ENCODE measurements at regions not wholly inside any gene's neighbourhood (a gene's known extent, or its start where the extent isn't known, plus 50 kb on each side); places are given as distances from the start of the nearest gene placed in this dataset.

- H3K27ac ChIP-seq (ENCODE audit: low read length), result no peak overlapping the region
- TF ChIP-seq EZH2 (IDR thresholded peaks at IDR 0.05; ENCODE audit: borderline replicate concordance, low read depth, low read length, severe bottlenecking) (no peak), CTCF (IDR thresholded peaks at IDR 0.05; ENCODE audit: borderline replicate concordance, extremely low read depth, low read length, poor library complexity, severe bottlenecking) (no peak)
- H3K4me1 ChIP-seq (ENCODE audit: insufficient read depth, low read length), result no peaks in the 10 kb centered on the region
- no peaks in the 10 kb centered on the region for H4K20me1 ChIP-seq (ENCODE audit: insufficient read depth, low read length)
- H3K4me3 ChIP-seq (ENCODE audit: low read depth in 1 of 2, low read length in 2 of 2), result no peak overlapping the region
- H3K36me3 ChIP-seq (ENCODE audit: insufficient read depth, low read length), result no peaks in the 10 kb centered on the region
- H3K79me2 ChIP-seq (ENCODE audit: insufficient read depth, low read length), result no peaks in the 10 kb centered on the region
- H3K9ac ChIP-seq (ENCODE audit: low read depth, low read length), result no peak overlapping the region
- H3K27me3 ChIP-seq (ENCODE audit: insufficient read depth, low read length, poor library complexity), result no peaks in the 10 kb centered on the region
- DNase-seq (no peak), ATAC-seq (ENCODE audit: insufficient read depth, low read depth) (no peak)
- H2AFZ ChIP-seq (ENCODE audit: low read depth, low read length), result no peak overlapping the region
- H3K4me2 ChIP-seq (ENCODE audit: insufficient read depth, low read length), result no peak overlapping the region
- no peaks in the 10 kb centered on the region for H3K9me3 ChIP-seq (ENCODE audit: insufficient read depth, low read length, severe bottlenecking)
Observed at GRCh38 chr2:82996217-82996616, 1462.9 kb downstream of the SUCLG1 start.

DNA sequence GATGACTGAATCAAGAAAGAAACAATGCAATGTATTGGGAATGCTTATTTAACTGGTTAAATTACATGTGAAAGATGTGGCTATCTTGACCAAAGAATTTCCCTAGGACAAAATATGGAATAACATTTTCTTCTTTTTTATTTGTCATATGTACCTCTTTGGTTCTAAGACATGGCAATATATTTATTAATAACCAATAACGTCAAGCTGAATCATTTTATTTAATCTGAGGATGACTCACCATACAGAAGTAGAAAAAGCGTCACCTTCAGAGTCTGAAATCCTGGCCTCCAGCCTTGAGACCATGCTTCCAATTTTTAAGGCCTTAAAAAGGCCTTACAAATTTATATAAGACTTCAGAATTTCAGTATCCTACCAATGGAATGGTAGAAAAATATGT lies 1464.9 kb downstream of the SUCLG1 start:
- H3K4me3 ChIP-seq (ENCODE audit: low read depth in 1 of 2, low read length in 2 of 2), result no peak overlapping the region
- DNase-seq, result no peak
- H3K9me3 ChIP-seq (ENCODE audit: insufficient read depth, low read length, severe bottlenecking), result no peaks in the 10 kb centered on the region
- ATAC-seq (ENCODE audit: insufficient read depth, low read depth), result no peak
- no peak for TF ChIP-seq CTCF (IDR thresholded peaks at IDR 0.05; ENCODE audit: borderline replicate concordance, extremely low read depth, low read length, poor library complexity, severe bottlenecking)
- no peaks in the 10 kb centered on the region for H3K36me3 ChIP-seq (ENCODE audit: insufficient read depth, low read length)
- H4K20me1 ChIP-seq (ENCODE audit: insufficient read depth, low read length), result no peaks in the 10 kb centered on the region
- H3K4me1 ChIP-seq (ENCODE audit: insufficient read depth, low read length), result no peaks in the 10 kb centered on the region
- H3K27ac ChIP-seq (ENCODE audit: low read length), result no peak overlapping the region
- no peak overlapping the region for H3K9ac ChIP-seq (ENCODE audit: low read depth, low read length)
- H3K79me2 ChIP-seq (ENCODE audit: insufficient read depth, low read length), result no peaks in the 10 kb centered on the region
- no peaks in the 10 kb centered on the region for H3K27me3 ChIP-seq (ENCODE audit: insufficient read depth, low read length, poor library complexity)
- H3K4me2 ChIP-seq (ENCODE audit: insufficient read depth, low read length), result no peak overlapping the region
- H2AFZ ChIP-seq (ENCODE audit: low read depth, low read length), result no peak overlapping the region

DNA sequence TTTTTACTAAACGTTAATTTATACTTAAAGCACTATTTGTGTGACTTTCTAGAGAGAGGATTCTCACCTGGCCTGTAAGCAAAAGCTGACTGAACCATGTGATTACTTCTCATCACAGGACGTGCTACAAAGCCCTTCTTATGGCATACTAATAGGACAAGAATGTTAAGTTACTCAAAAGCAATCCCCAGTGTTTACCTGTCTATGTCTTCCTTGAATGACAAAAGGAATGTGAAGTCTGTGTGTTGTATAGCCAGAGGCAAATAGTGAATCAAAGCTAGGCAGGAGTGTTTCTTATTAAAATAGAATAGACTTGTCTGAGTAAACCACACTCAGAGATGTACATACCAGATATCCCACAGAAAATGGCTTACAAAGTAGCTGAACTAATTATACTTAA lies 1465.5 kb downstream of the SUCLG1 start:
- H4K20me1 ChIP-seq (ENCODE audit: insufficient read depth, low read length), result no peaks in the 10 kb centered on the region
- H3K9me3 ChIP-seq (ENCODE audit: insufficient read depth, low read length, severe bottlenecking), result no peaks in the 10 kb centered on the region
- no peaks in the 10 kb centered on the region for H3K79me2 ChIP-seq (ENCODE audit: insufficient read depth, low read length)
- TF ChIP-seq CTCF (IDR thresholded peaks at IDR 0.05; ENCODE audit: borderline replicate concordance, extremely low read depth, low read length, poor library complexity, severe bottlenecking), result no peak
- no peak for TF ChIP-seq EZH2 (IDR thresholded peaks at IDR 0.05; ENCODE audit: borderline replicate concordance, low read depth, low read length, severe bottlenecking)
- H3K4me1 ChIP-seq (ENCODE audit: insufficient read depth, low read length), result no peaks in the 10 kb centered on the region
- no peak overlapping the region for H3K9ac ChIP-seq (ENCODE audit: low read depth, low read length)
- DNase-seq (no peak), ATAC-seq (ENCODE audit: insufficient read depth, low read depth) (no peak)
- no peaks in the 10 kb centered on the region for H3K27me3 ChIP-seq (ENCODE audit: insufficient read depth, low read length, poor library complexity)
- no peak overlapping the region for H3K27ac ChIP-seq (ENCODE audit: low read length)
- no peak overlapping the region for H3K4me3 ChIP-seq (ENCODE audit: low read depth in 1 of 2, low read length in 2 of 2)
- no peaks in the 10 kb centered on the region for H3K36me3 ChIP-seq (ENCODE audit: insufficient read depth, low read length)
- H3K4me2 ChIP-seq (ENCODE audit: insufficient read depth, low read length), result no peak overlapping the region
- H2AFZ ChIP-seq (ENCODE audit: low read depth, low read length), result no peak overlapping the region

GRCh38 chr2:82992968-82993367 lies 1466.1 kb downstream of the SUCLG1 start:
- DNase-seq (no peak), ATAC-seq (ENCODE audit: insufficient read depth, low read depth) (no peak)
- Histone ChIP-seq H3K9me3 (ENCODE audit: insufficient read depth, low read length, severe bottlenecking) (no peaks in the 10 kb centered on the region), H3K4me3 (ENCODE audit: low read depth in 1 of 2, low read length in 2 of 2) (no peak overlapping the region), H3K27ac (ENCODE audit: low read length) (no peak overlapping the region), H3K27me3 (ENCODE audit: insufficient read depth, low read length, poor library complexity) (no peaks in the 10 kb centered on the region), H4K20me1 (ENCODE audit: insufficient read depth, low read length) (no peaks in the 10 kb centered on the region), H3K36me3 (ENCODE audit: insufficient read depth, low read length) (no peaks in the 10 kb centered on the region), H3K4me1 (ENCODE audit: insufficient read depth, low read length) (no peaks in the 10 kb centered on the region), H3K4me2 (ENCODE audit: insufficient read depth, low read length) (no peak overlapping the region), H2AFZ (ENCODE audit: low read depth, low read length) (no peak overlapping the region), H3K9ac (ENCODE audit: low read depth, low read length) (no peak overlapping the region), H3K79me2 (ENCODE audit: insufficient read depth, low read length) (no peaks in the 10 kb centered on the region)
- TF ChIP-seq EZH2 (IDR thresholded peaks at IDR 0.05; ENCODE audit: borderline replicate concordance, low read depth, low read length, severe bottlenecking), result no peak
- TF ChIP-seq CTCF (IDR thresholded peaks at IDR 0.05; ENCODE audit: borderline replicate concordance, extremely low read depth, low read length, poor library complexity, severe bottlenecking), result no peak
